ENCODE measurements at regions not wholly inside any gene's neighbourhood (a gene's known extent, or its start where the extent isn't known, plus 50 kb on each side); places are given as distances from the start of the nearest gene placed in this dataset.
"Not testable (repeated sequence)": the region's sequence is repeated elsewhere in the genome, so short reads cannot be mapped to it uniquely, and the experiment has no call there.

DNA sequence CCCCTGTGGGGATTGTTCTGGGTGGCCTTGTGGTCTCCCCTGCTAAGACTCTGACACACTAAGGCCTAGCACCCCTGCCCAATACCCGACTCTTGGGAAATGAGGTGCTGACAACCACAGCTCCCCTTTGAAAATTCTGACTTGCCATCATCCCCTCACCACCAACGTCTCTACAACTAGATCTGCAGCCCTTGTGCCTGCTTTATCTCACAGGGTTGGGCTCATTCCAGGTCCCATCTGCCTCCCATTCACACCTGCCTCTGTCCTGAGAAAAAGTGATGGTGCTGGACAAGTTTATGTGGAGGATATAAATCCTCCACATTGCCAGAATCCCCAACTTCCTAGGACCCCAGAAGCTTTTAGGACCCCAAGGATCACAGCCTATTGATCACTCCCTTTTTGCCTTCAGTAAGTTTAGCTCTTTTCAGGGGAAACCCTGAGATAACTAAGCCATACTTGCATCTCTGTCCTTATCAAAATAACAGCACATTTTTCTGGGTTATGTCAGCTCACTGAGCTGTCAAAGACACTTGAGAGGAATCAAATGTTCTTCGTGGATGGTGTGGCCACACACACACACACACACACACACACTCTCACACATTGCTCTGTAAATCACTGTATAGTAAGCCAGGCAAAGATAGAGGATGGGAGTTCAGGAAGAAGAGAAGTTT lies 136.8 kb upstream of the CES5A start:
- DNase-seq = no peak

DNA sequence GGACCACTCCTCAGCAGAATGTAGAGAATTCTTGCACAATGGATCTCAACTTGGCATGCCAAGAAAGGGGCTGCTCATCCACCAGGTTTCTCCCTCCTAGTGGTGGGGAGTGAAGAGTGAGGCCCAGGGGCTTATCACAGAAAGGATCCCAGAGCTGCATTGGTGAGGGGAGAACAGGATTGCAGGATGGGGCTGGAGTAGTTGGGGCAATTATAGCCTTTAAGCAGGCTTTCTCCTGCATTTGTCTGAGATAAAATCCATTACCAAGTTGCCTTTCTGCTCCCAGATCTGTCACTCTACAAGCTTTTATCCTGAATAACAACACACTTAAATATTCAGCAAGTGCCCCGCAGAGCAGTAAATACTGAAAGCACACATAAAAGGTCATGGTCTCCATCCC lies 130.8 kb upstream of the CES5A start:
- no peak for DNase-seq

DNA sequence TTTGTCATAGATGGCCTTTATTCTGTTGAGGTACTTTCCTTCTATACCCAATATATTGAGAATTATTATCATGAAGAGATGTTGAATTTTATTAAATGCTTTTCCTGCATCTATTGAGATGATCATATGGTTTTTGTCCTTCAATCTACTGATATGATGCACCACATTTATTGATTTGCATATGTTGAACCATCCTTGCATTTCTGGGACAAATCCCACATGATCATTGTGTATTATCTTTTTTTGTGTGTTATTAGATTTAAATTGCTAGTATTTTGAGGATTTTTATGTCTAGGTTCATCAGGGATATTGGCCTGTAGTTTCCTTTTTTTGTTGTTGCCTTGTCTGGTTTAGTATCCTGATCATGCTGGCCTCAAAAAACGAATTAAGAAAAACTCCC lies 124.5 kb upstream of the CES5A start:
- DNase-seq = no peak

DNA sequence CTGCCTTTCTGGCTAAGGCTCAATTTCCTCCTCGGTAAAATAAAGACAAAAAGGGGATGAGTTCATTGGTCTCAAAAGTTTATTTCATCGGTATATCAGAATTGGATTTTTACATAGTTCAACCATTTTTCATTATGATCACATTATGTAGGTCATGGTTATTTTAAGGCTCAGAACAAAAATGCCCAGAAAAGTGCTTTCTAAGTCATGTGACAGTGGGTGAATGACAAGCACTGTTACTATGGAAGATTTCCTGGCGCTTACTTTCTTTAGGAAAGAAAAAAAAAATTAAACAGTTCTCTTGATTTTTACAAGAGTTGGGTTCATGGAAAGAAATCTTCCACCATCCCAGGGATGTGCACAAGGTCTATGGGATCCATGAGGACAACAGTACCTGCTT lies 117.9 kb upstream of the CES5A start:
- DNase-seq = no peak

DNA sequence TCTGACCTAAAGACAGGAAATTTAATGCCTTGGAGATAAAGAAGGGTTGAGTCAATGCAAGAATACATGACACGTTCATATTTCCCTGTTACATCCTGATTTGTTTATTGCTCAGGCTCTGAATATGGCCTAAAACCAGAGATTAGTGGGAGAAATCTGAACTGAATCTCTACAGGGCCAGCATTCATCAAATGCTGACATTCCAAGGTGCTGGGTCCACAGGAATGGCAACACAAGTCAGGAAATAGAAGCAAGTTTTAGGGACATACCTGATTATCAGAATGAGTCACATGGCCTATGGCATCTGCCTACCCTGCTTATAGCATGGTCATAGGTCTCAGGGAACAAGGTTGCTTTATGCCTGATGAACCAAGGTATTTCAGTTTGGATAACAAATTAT lies 117.4 kb upstream of the CES5A start:
- DNase-seq = no peak

DNA sequence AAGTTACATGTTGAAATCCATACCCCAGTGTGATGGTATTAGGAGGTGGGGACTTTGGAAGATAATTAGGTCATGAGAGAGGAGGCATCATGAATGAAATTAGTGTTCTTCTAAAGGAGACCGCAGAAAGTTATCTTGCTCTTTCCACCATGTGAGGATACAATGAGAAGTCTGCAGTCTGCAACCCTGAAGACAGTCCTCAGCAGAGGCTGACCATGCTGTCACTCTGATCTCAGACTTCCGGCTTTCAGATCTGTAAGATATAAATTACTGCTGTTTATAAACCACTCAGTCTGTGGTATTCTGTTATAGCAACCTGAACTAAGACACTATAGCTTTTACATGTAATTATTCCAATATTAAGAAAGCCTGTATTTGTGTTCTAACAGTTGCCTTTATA lies 116.7 kb upstream of the CES5A start:
- DNase-seq = no peak

DNA sequence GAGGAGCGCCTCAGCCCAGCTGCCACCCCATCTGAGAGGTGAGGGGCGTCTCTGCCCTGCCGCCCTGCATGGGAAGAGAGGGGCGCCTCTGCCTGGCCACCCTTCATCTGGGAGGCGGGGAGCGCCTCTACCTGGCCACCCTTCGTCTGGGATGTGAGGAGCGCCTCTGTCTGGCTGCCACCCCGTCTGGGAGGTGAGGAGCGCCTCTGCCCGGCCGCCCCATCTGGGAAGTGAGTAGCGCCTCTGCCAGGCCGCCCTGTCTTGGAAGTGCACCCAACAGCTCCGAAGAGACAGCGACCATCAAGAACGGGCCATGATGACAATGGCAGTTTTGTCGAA lies 114.4 kb upstream of the CES5A start:
- DNase-seq = no peak

DNA sequence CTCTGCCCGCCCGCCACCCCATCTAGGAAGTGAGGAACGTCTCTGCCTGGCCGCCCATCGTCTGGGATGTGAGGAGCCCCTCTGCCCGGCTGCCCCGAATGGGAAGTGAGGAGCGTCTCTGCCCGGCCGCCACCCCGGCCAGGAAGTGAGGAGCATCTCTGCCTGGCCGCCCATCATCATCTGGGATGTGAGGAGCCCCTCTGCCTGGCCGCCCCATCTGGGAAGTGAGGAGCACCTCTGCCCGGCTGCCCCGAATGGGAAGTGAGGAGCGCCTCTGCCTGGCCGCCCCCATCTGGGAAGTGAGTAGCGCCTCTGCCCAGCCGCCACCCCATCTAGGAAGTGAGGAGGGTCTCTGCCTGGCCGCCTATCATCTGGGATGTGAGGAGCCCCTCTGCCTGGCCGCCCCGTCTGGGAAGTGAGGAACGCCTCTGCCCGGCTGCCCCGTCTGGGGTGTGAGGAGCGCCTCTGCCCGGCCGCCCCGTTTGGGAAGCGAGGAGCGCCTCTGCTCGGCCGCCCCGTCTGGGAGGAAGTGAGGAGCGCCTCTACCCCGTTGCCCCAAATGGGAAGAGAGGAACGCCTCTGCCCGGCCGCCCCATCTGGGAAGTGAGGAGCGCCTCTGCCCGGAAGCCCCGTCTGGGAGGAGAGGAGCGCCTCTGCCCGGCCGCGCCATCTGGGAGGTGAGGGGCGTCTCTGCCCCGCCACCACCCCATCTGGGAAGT lies 113.8 kb upstream of the CES5A start:
- not testable (repeated sequence) for DNase-seq

DNA sequence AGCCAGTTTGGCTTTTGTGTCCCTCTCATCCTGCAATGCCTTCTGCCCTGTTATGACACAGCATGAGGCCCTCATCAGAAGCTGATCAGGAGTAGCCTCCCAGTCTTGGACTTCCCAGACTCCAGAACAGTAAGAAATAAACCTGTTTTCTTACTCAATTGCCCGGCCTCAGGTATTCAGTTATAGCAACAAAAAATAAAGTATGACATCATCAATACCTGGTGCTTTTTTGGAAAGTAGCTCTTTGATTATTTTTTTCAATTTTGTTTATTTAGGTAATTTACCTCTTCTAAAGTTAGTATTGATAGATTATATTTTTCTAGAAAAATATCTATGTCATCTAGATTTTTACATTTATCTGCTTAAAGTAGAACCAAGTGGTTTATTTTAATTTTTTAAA lies 112.8 kb upstream of the CES5A start:
- DNase-seq = no peak

DNA sequence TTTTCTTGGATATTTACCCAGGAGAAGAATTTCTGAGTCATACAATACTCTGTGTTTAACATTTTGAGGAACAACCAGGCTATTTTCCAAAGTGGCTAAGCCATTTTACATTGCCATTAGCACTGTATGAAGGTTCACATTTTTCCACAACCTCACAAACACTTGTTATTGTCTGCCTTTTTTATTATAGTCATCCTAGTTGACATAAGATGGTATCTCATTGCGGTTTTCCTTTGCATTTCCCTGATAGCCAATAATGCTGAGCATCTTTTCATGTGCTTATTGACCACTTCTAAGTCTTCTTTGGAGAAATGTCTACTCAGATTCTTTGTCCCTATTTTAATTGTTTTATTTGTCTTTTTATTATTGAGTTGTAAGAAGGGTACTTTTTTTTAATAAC lies 107.4 kb upstream of the CES5A start:
- DNase-seq = no peak

DNA sequence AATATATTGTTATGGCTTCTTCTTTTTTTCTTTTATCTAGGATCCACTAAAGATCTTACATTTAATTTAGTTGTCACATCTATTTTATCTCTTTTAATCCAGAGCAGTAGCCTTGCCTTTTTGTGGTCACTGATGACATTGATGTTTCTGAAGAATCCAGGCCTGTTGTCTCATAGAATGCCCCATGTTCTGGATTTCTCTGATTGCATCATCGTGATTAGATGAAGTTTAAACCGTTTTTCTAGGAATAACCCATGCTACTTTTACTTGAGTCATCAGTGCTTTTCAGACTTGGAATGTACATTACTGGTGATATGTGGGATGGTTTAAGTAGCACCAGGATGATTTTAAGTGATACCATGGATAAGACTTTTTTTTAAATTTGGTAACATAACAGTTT lies 106.4 kb upstream of the CES5A start:
- no peak for DNase-seq

DNA sequence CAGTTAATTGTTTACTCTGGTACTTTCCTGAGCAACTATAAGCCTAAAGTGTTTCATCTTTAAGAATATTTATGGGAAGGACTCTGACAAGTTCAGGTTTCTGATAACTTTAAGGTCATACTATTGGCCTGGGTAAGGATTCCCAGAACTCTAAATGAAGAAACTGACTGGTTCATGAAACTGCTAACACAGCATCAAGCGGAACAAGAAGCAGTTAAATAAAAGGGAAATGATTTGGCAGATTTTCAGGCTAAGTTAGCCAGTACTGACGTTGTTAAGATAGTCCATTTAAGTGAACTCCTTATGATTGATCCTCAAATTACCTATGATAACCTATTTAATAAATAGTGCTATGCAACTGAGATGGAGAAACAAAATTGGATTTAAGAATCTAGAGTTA lies 101.6 kb upstream of the CES5A start:
- no peak for DNase-seq

DNA sequence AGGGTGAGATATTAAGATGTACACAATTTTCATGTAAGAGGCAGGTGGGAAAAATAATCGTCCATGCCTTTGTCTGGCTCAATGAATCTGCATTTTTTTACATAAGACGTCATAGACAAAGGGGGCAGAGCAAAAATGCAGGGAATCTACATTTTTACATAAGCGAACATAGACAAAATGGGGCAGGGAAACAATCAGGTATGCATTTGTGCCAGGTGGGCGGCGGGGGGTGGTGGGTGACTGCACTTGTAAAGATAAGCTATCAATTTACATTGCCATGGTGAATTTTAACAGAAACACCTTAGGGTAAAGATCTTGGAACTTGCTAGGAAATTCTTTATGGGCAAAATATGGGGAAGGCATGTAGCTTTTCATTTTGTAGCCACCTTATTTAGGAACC lies 96.3 kb upstream of the CES5A start:
- no peak for DNase-seq

DNA sequence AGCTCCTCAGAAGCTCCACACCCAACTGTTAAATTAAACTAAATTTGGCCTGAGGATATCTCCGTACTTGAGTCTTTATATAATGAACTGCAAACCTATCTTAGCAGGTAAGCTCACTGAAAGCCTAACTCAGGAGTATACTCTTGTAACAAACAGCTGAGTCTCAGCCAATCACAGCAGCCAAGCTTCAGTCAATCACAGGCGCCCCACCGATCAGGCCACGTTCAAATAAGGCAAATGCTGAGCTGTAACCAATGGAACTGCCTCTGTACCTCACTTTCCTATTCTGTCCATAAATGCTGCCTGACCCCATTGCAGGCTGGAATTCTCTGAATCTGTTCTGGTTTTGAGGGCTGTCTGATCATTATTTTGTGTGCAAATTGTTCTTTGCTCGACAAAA lies 93.0 kb upstream of the CES5A start:
- DNase-seq = no peak

DNA sequence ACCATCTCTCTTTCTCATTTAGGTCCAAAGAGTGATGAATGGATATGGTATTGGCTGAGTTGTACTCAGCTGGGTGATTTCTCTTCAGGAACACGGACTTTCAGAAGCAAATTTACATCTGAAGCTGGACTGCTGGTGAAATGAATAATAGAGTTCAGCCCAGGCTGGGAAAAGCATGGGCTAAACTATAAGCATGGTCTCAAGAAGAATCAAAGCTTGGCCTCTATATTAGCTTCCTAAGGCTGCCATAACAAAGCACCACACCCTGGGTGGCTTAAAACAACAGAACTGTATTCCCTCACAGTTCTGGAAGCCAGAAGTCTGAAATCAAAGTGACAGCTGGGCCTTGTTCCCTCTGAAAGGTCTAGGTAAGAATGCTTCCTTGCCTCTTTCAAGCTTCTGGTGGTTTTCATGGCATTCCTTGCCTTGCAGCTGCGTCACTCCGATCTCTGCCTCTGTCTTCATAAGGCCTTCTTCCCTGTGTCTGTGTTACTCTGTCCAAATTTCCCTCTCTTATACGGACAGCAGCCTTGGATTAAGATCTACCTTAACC lies 89.8 kb upstream of the CES5A start:
- no peak for DNase-seq

DNA sequence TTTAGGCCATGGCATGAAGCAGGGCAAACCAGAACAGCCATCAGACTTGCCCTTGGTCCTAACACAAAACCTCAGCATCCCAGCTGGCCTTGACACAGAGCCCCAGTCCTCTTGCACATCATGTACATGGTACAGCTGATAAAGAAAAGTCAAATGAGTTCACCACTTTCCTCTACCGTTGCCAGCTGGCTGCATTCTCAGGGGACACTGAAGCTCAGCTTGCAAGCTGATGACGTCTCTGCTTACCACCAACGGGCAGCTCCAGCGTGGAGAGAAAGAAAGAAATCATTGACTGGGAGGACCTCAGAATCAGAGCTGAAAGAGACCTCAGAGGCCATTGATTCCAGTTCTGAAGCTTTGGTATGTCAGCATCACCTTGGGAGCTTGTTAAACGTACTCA lies 80.7 kb upstream of the CES5A start:
- DNase-seq = no peak

DNA sequence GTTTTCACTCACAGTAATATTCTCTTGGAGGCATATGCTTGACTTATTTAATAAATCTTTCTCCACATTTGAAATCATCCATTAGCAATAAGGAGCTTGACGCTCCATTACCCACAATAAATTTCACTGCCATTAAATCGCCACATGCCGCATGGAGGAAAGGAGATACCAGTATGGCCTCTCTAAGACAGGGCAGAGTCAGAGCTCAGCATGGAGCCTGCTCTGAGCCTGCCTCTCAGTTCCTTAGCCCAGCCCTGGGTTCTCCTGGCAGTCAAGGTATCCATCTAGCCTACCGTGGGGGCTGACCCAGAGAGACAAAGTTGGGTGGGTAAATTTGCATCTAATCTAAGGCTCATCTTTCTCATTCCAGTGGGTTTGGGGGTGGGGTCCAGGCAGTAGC lies 80.3 kb upstream of the CES5A start:
- DNase-seq = no peak

DNA sequence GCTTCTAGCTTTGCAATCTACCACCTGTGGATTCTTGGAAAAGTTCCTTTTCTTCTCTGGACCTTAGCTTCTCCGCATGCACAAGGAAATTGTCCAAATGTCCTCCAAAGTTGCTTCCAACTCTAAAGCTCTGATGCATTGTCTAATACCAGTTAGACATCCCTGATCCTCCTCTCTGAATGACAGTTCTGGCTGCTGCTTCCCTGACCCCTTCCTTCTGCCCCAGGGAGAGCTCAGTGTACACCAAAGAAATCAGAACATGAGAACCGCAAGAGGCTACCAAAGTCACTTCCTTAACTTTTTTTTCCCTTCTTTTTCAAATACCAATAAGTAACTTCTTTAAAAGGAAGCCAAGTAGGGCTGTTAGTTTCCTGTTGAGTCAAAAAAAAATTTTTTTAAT lies 79.7 kb upstream of the CES5A start:
- DNase-seq = no peak

DNA sequence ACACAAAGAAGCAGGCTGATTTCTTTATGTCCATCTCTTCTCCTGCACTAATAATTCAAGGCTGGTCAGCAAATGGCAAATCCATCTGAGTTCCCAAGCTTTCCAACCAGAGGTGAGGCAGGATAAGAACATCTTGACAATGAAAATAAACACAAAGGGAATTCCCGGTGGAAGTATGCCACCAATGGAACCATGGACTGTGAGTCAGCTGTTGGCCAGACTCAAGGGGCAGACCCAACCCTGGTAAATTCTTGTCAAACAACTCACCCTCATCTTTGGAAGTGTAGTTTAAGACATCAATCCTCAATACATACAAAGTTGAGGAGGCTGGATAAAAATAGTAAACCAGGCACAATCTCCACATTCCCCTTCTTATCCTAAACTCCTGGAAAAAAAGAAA lies 74.3 kb upstream of the CES5A start:
- no peak for DNase-seq

DNA sequence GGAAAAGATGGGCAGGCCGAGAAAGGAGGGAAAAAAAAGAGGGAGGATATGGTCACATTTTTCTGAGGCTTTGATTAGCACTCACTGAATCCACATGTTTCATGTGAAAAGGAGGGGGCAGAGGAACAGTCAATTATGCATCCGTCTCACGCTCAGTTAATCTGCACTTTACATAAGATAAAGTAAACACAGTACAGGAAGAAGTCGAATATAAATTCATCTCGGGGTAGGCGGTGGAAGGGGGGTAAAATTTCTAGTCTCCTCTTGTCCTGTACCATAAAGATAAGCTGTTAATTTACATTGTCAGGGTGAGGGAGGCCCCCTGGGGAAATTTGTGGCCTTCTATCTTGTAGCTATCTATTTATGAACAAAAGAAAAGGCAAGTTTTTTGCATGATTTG lies 73.1 kb upstream of the CES5A start:
- DNase-seq = no peak

DNA sequence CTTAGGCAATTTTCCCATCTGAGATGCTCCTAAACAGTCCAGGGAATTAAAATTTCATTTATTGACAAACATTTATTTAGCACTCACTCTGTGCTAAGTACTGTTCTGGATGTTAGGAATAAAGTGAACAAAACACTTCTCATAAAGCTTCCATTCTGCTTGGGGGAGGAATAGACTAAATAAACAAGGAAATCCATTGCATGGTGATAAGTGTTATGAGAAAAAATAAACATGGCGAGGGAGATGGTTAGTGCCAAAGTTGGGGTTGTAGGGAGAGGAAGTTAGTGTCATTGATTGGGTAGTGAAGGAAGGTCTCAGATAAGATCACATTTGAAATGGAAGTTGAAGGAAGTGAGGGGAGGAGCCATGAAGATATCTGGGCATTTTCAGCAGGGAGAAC lies 72.2 kb upstream of the CES5A start:
- DNase-seq = no peak

DNA sequence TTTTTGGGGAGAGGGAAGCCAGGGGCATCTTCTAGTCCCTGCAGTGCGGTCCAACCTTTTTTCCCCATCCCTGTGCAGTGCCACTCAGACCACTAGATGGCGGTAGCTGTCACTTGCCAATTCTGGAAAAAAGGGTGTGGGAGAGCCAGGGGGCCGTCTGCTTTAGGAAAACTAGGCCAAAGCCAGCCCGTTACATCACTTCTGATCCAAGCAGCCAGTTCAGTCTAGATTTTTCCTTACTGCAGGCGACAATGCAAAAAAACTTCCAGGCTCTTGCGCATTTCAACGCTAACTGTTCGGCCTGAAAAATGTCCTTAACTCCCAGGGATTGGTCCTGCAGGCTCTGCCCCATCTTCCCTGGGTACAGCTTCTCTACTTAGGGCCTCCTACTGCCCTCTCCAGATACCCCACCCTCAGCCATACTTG lies 69.2 kb upstream of the CES5A start:
- peak; percentile 49 for DNase-seq

DNA sequence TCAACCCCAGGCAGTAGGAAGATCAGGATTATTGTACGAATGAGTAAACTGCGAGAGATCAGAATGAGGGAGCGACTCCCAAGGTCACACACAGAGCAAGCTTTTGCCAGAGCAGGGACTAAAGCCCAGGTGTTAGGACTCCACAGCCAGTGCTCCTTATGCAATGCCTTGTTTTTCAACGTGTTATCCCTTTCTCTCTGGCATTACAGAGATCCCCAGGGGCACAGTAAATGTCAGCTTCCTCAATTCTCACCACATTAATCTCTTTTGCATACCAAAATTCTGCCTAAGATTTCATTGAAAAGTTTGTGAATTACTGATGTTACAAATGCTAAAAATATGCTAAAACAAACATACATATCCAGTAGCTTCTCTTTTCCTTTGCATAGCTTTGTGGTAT lies 68.1 kb upstream of the CES5A start:
- no peak for DNase-seq

DNA sequence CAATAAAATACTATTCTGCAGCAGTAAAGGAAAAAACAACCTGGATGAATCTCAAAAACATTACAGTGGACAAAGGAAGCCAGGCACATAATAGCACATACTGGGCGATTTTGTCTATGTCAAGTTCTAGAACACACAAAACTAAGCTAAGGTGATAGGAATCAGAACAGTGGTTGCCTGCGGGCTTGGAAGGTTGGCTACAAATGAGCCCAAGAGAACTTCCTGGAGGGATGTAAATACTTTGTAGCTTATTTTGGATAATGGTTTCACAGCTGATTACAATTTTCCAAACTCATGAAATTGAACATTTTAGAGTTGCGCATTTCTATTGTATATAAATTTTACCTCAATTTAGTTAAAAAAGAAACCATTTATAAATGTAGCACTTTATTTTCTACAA lies 67.6 kb upstream of the CES5A start:
- DNase-seq = no peak

DNA sequence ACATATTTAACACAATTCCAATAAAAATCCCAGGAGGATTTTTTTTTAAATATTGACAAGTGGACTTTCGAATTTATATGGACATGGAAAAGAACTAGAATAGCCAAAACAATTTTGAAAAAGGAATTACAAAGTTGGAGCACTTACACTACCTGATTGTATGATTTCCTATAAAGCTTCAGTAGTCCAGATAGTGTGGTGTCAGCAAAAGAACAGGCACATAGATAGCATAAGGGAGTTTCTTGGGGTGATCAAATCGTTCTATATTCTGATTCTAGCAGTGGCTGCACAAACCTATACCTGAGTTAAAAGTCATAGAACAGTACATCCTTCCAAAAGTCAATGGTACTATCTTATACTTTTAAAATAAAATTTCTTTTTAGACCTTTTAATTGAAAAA lies 66.4 kb upstream of the CES5A start:
- DNase-seq = no peak

Measured in hematopoietic multipotent progenitor cell treated with erythropoietin and hydrocortisone succinate and interleukin-3 and kit ligand, for 8 days (in vitro differentiated cells).